K562 (cell line): ENCODE measurements at regions not wholly inside any gene's neighbourhood (a gene's known extent, or its start where the extent isn't known, plus 50 kb on each side); places are given as distances from the start of the nearest gene placed in this dataset.

Source experiments
- ATAC-seq: fragments of 200-7000 bp; cut with Tn5 transposase; 3 replicates; pipeline ENCODE4 v1.9.1; 2020; ENCODE audit warnings: moderate library complexity
- BruUV-seq: library from RNA; stranded (reverse); fragments of 400-500 nt; replicated peaks from 2 replicates; lab custom pipeline; 2021; lab: Mats Ljungman, UMichigan
- CTCF ChIA-PET: fragments of 300-600 bp; formaldehyde crosslinking; extraction: SDS; loops from one replicate; lab custom pipeline; 2021; ENCODE audit warnings: low intra/inter-chr PET ratio; lab: Yijun Ruan, JAX
- POLR2A ChIA-PET: fragments of 300-600, 350-650 bp; sonication (Branson Sonifier 250); formaldehyde crosslinking; extraction: SDS; loops from one replicate; lab custom pipeline; 2021; ENCODE audit warnings: antibody characterized with exemption, inconsistent platforms; lab: Yijun Ruan, JAX
- DNase-seq, 4 experiments: peaks; one replicate each; pipeline versions ENCODE4 v3.0.0 to v3.0.0-alpha.2; 2011 to 2018; ENCODE audit warnings: low spot score in 3 of 4, mixed read lengths in 3 of 4; ENCODE audit errors: extremely low read depth in 1 of 4
- FAIRE-seq: peaks from 2 replicates; lab custom pipeline; 2011; peaks lifted over from hg19 to GRCh38; lab: Jason Lieb, UNC
- H2AFZ ChIP-seq: 2 replicates; pipeline ENCODE4 v1.6.0; 2011; ENCODE audit warnings: low read depth, low read length, control low read depth, inconsistent platforms
- H3K27ac ChIP-seq: fragments of 200-600 bp; 3 replicates; pipeline ENCODE4 v1.8.0; 2011; ENCODE audit warnings: low read depth, mild to moderate bottlenecking, control low read depth, inconsistent platforms, low read length, moderate library complexity, mixed read lengths; ENCODE audit errors: extremely low read depth
- H3K27me3 ChIP-seq, 2 experiments: fragments of 300-600 bp in 1 of 2; 2 replicates in 1 of 2; 3 replicates in 1 of 2; pipeline versions ENCODE4 v1.6.0 to v1.8.0; 2011; ENCODE audit warnings: inconsistent platforms in 2 of 2, low read length in 2 of 2, mild to moderate bottlenecking in 1 of 2, mixed read lengths in 1 of 2, moderate library complexity in 1 of 2; ENCODE audit not compliant: control insufficient read depth in 2 of 2, insufficient read depth in 2 of 2
- H3K36me3 ChIP-seq: fragments of 300-600 bp; 3 replicates; pipeline ENCODE4 v1.8.0; 2011; ENCODE audit warnings: mild to moderate bottlenecking, low read length, inconsistent platforms; ENCODE audit not compliant: control insufficient read depth, insufficient read depth
- H3K4me1 ChIP-seq, 2 experiments: fragments of 200-600 bp in 1 of 2; replicated peaks in 1 of 2; 2 replicates in 1 of 2; 3 replicates in 1 of 2; pipeline versions ENCODE4 v1.5.1 to v1.8.0; 2011; ENCODE audit warnings: inconsistent platforms in 2 of 2, low read length in 2 of 2, mild to moderate bottlenecking in 1 of 2, mixed read lengths in 1 of 2, moderate library complexity in 1 of 2; ENCODE audit not compliant: control insufficient read depth in 2 of 2, insufficient read depth in 2 of 2
- H3K4me2 ChIP-seq: 2 replicates; pipeline ENCODE4 v1.6.1; 2011; ENCODE audit warnings: low read length, control low read depth, inconsistent platforms, mixed read lengths; ENCODE audit not compliant: insufficient read depth
- H3K4me3 ChIP-seq: fragments of 200-600 bp; sonication (generic), shearing (Covaris generic); 2 replicates; pipeline ENCODE4 v1.5.1; 2016; ENCODE audit warnings: control low read depth, inconsistent platforms
- H3K79me2 ChIP-seq: fragments of 200-600 bp; 3 replicates; pipeline ENCODE4 v1.8.0; 2011; ENCODE audit warnings: low read length, inconsistent platforms; ENCODE audit not compliant: control insufficient read depth, insufficient read depth
- H3K9ac ChIP-seq, 2 experiments: 2 replicates each; pipeline versions ENCODE4 v1.6.0 to v1.6.1; 2011; ENCODE audit warnings: low read depth in 2 of 2, low read length in 2 of 2, control low read depth in 1 of 2, inconsistent platforms in 1 of 2, mild to moderate bottlenecking in 1 of 2, mixed read lengths in 1 of 2; ENCODE audit not compliant: insufficient read depth in 1 of 2
- H3K9me1 ChIP-seq: one replicate; pipeline ENCODE4 v1.6.0; 2011; ENCODE audit warnings: inconsistent platforms, mild to moderate bottlenecking, low read length, moderate library complexity; ENCODE audit not compliant: control insufficient read depth, insufficient read depth
- H3K9me3 ChIP-seq: replicated peaks from 2 replicates; pipeline ENCODE4 v1.5.1; 2011; ENCODE audit warnings: low read depth, low read length, inconsistent platforms; ENCODE audit not compliant: control insufficient read depth, insufficient read depth
- H4K20me1 ChIP-seq: replicated peaks from 2 replicates; pipeline ENCODE4 v1.6.1; 2011; ENCODE audit warnings: low read length, inconsistent platforms, mixed read lengths; ENCODE audit not compliant: control insufficient read depth, insufficient read depth
- BRCA1 ChIP-seq, 2 experiments: fragments of 450-650 bp in 1 of 2; sonication (generic) in 1 of 2; formaldehyde crosslinking in 1 of 2; IDR thresholded peaks; 2 replicates each; pipeline versions ENCODE4 v1.5.0 to v1.6.1; 2017 to 2020; ENCODE audit warnings: mild to moderate bottlenecking in 1 of 2, missing genetic modification reagents in 1 of 2
- HOXB6 ChIP-seq: fragments of 250-450 bp; sonication (Bioruptor Pico); IDR thresholded peaks from 2 replicates; pipeline ENCODE4 v1.5.1; 2022; ENCODE audit warnings: mild to moderate bottlenecking, borderline replicate concordance
- KHSRP ChIP-seq: fragments of 450-650 bp; IDR thresholded peaks from 2 replicates; pipeline ENCODE4 v1.6.1; 2017
- MED1 ChIP-seq: sonication (generic); formaldehyde crosslinking; IDR thresholded peaks from 2 replicates; pipeline ENCODE4 v1.8.1; 2023; ENCODE audit warnings: missing genetic modification reagents, borderline replicate concordance
- MXI1 ChIP-seq: IDR thresholded peaks from 2 replicates; pipeline ENCODE4 v1.6.1; 2011; ENCODE audit warnings: low read depth, mild to moderate bottlenecking, improper control_type of control experiment, low read length
- NCOR1 ChIP-seq: fragments of 450-650 bp; IDR thresholded peaks from 2 replicates; pipeline ENCODE4 v1.6.1; 2016; ENCODE audit warnings: mild to moderate bottlenecking, moderate library complexity
- SMAD3 ChIP-seq: fragments of 450-650 bp; formaldehyde crosslinking; conservative IDR thresholded peaks from 2 replicates; pipeline ENCODE4 v1.4.0; 2020; ENCODE audit warnings: mild to moderate bottlenecking
- SMARCB1 ChIP-seq: IDR thresholded peaks from 2 replicates; pipeline ENCODE4 v1.6.1; 2011; ENCODE audit warnings: improper control_type of control experiment, low read depth; ENCODE audit not compliant: insufficient read length
- TAF9B ChIP-seq: fragments of 450-650 bp; IDR thresholded peaks from 2 replicates; pipeline ENCODE4 v1.6.1; 2018; ENCODE audit warnings: mild to moderate bottlenecking; ENCODE audit not compliant: partially characterized antibody
- TARDBP ChIP-seq: fragments of 450-650 bp; IDR thresholded peaks from 2 replicates; pipeline ENCODE4 v1.6.1; 2016
- TCF3 ChIP-seq: sonication (generic); formaldehyde crosslinking; IDR thresholded peaks from 2 replicates; pipeline ENCODE4 v1.4.0; 2020; ENCODE audit warnings: mild to moderate bottlenecking, missing genetic modification reagents
- THRAP3 ChIP-seq: fragments of 450-650 bp; IDR thresholded peaks from 2 replicates; pipeline ENCODE4 v1.6.1; 2016; ENCODE audit warnings: mild to moderate bottlenecking, inconsistent platforms, borderline replicate concordance
- ZNF263 ChIP-seq: sonication (generic); formaldehyde crosslinking; IDR thresholded peaks from 2 replicates; pipeline ENCODE4 v1.8.0; 2022; ENCODE audit warnings: mild to moderate bottlenecking, missing genetic modification reagents, borderline replicate concordance
- WGBS: fragments of 100-300 bp; shearing (Covaris generic); methylation state at CpG from one replicate; pipeline ENCODE4 v1.1.6; 2016; ENCODE audit warnings: low coverage, mixed read lengths; ENCODE audit not compliant: insufficient coverage; ENCODE audit errors: missing lambda C conversion rate; 5-methylcytosine and 5-hydroxymethylcytosine counted together
- in situ Hi-C: fragments of 300-500 bp; cut with MboI; formaldehyde crosslinking; loops from 4 replicates; pipeline ENCODE4 v1.15.0; 2018; ENCODE audit warnings: inconsistent platforms, mixed read lengths
- intact Hi-C: fragments of 100-400 bp; cut with micrococcal nuclease; formaldehyde crosslinking; loops from 2 replicates; pipeline ENCODE4 v1.14.2; 2022
- TF ChIP-seq, protein P1 (sequence below): sonication (generic); IDR thresholded peaks from 2 replicates; pipeline ENCODE4 v1.6.1; 2016
- TF ChIP-seq, protein P2 (sequence below): IDR thresholded peaks from 2 replicates; pipeline ENCODE4 v1.6.1; 2014; ENCODE audit warnings: antibody characterized with exemption

DNA sequence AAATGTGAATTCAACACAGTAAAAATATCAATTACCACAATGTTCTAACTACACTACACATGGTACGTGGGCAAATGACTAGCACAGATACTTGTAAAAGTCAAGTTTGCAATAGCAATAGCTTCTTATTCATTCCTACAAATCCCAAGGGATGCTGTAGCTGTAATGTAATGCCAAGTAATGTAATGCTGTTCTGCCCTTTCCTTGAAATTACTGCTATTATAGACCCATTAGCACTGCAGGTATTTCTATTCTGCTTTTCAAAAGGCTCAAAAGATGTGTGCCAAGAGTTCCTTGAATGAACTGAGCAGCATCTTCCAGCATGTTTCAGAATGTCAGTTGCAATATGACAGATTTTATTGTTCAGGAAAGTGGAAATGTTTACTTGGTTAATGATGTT is 129.9 kb upstream of the BANK1 start:
- in situ Hi-C loops (no loop called here), intact Hi-C loops (no loop called here)
- FAIRE-seq = no peak
- no peaks in the 10 kb centered on the region for H3K36me3 ChIP-seq
- no peaks in the 10 kb centered on the region for H3K4me1 ChIP-seq
- no peak for DNase-seq
- no peak overlapping the region for H3K9ac ChIP-seq
- no peaks in the 10 kb centered on the region for H4K20me1 ChIP-seq
- no peaks in the 10 kb centered on the region for H3K79me2 ChIP-seq
- CTCF ChIA-PET = no interaction called here
- no peak overlapping the region for H2AFZ ChIP-seq
- H3K4me3 ChIP-seq = no peak overlapping the region
- no peaks in the 10 kb centered on the region for H3K9me3 ChIP-seq
- ATAC-seq = no peak
- H3K27ac ChIP-seq = no peak overlapping the region
- no TSS peak for BruUV-seq
- H3K4me2 ChIP-seq = no peak overlapping the region
- WGBS = 5% methylated on average over 1 of the region's 1 CpG
- H3K9me1 ChIP-seq = no peaks in the 10 kb centered on the region
- no peak for TF ChIP-seq SMAD3 (CRISPR knock-in tag)
- no peak for TF ChIP-seq BRCA1 (IDR thresholded peaks at IDR 0.05)
- TF ChIP-seq BRCA1 (CRISPR knock-in tag; IDR thresholded peaks at IDR 0.05) = no peak
- TF ChIP-seq TARDBP = no peak
- POLR2A ChIA-PET = no interaction called here
- H3K27me3 ChIP-seq = no peaks in the 10 kb centered on the region

GRCh38 chr4:101655857-101656256 is 134.7 kb upstream of the BANK1 start:
- no peak for DNase-seq
- Histone ChIP-seq H3K9ac (no peak overlapping the region), H3K9me1 (no peaks in the 10 kb centered on the region), H3K4me1 (no peaks in the 10 kb centered on the region), H3K36me3 (no peaks in the 10 kb centered on the region), H3K27me3 (no peaks in the 10 kb centered on the region), H3K9me3 (no peaks in the 10 kb centered on the region), H3K27ac (no peak overlapping the region), H2AFZ (no peak overlapping the region), H3K4me3 (no peak overlapping the region), H3K4me2 (no peak overlapping the region), H3K79me2 (no peaks in the 10 kb centered on the region), H4K20me1 (no peaks in the 10 kb centered on the region)
- intact Hi-C loops (no loop called here), in situ Hi-C loops (no loop called here)
- no peak for ATAC-seq
- ChIA-PET CTCF (no interaction called here), POLR2A (no interaction called here)
- BruUV-seq = no TSS peak
- WGBS = 0% methylated on average over 1 of the region's 1 CpG
- no peak for FAIRE-seq
- no peak for TF ChIP-seq KHSRP
- TF ChIP-seq TCF3 (CRISPR knock-in tag) = no peak
- no peak for TF ChIP-seq NCOR1
- TF ChIP-seq MXI1 = no peak
- TF ChIP-seq ZNF263 (CRISPR knock-in tag) = no peak
- TF ChIP-seq THRAP3 = no peak
- no peak for TF ChIP-seq HOXB6 (CRISPR knock-in tag)
- TF ChIP-seq, protein P1, sequence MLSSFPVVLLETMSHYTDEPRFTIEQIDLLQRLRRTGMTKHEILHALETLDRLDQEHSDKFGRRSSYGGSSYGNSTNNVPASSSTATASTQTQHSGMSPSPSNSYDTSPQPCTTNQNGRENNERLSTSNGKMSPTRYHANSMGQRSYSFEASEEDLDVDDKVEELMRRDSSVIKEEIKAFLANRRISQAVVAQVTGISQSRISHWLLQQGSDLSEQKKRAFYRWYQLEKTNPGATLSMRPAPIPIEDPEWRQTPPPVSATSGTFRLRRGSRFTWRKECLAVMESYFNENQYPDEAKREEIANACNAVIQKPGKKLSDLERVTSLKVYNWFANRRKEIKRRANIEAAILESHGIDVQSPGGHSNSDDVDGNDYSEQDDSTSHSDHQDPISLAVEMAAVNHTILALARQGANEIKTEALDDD = no peak
- TF ChIP-seq SMARCB1 = no peak
- TF ChIP-seq MED1 (CRISPR knock-in tag) = no peak
- no peak for TF ChIP-seq TAF9B
- TF ChIP-seq, protein P2, sequence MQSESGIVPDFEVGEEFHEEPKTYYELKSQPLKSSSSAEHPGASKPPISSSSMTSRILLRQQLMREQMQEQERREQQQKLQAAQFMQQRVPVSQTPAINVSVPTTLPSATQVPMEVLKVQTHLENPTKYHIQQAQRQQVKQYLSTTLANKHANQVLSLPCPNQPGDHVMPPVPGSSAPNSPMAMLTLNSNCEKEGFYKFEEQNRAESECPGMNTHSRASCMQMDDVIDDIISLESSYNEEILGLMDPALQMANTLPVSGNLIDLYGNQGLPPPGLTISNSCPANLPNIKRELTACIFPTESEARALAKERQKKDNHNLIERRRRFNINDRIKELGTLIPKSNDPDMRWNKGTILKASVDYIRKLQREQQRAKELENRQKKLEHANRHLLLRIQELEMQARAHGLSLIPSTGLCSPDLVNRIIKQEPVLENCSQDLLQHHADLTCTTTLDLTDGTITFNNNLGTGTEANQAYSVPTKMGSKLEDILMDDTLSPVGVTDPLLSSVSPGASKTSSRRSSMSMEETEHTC = no peak
